ENCODE measurements at regions not wholly inside any gene's neighbourhood (a gene's known extent, or its start where the extent isn't known, plus 50 kb on each side); places are given as distances from the start of the nearest gene placed in this dataset.
A peak's percentile ranks its signal among the peaks of the same experiment; 100 is the strongest.

- in situ Hi-C loops (cut with HindIII; ENCODE audit: low sequenced_read_pairs), result no loop called here
- DNase-seq (ENCODE audit: low read depth), result peak; percentile 8
- no peak overlapping the region for H3K4me3 ChIP-seq (ENCODE audit: low read depth, low read length)
- TF ChIP-seq CTCF (IDR thresholded peaks at IDR 0.05; ENCODE audit: low read depth, low read length, missing control alignments), result no peak
Measured at GRCh38 chr2:186195696-186196095, 290.4 kb upstream of the ZC3H15 start.

DNA sequence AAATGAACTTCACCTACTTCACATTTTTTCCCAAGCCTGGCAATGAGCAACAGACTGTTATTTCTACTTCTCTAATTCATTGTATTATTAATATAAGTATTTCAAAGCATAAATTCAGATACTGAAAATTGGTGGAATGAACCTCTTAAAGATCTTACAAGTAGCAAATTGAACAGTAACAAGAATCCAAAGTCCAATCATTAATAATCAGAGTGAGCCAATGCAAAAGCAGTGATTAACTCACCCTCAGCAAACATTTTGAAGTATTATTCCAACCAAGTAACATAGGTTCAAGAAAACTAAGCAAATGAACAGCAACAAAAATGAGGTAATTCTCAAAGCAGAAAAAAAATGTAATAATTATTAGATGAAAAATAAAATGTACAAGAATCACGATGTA is 288.1 kb upstream of the ZC3H15 start:
- no peak overlapping the region for H3K4me3 ChIP-seq (ENCODE audit: low read depth, low read length)
- in situ Hi-C loops (cut with HindIII; ENCODE audit: low sequenced_read_pairs), result no loop called here
- no peak for TF ChIP-seq CTCF (IDR thresholded peaks at IDR 0.05; ENCODE audit: low read depth, low read length, missing control alignments)
- DNase-seq (ENCODE audit: low read depth), result no peak

- no peak for TF ChIP-seq CTCF (IDR thresholded peaks at IDR 0.05; ENCODE audit: low read depth, low read length, missing control alignments)
- in situ Hi-C loops (cut with HindIII; ENCODE audit: low sequenced_read_pairs), result no loop called here
- no peak overlapping the region for H3K4me3 ChIP-seq (ENCODE audit: low read depth, low read length)
- DNase-seq (ENCODE audit: low read depth), result no peak
Measured at GRCh38 chr2:186199029-186199428, 287.0 kb upstream of the ZC3H15 start.

- no peak overlapping the region for H3K4me3 ChIP-seq (ENCODE audit: low read depth, low read length)
- no peak for DNase-seq (ENCODE audit: low read depth)
- in situ Hi-C loops (cut with HindIII; ENCODE audit: low sequenced_read_pairs), result no loop called here
- TF ChIP-seq CTCF (IDR thresholded peaks at IDR 0.05; ENCODE audit: low read depth, low read length, missing control alignments), result no peak
Measured at GRCh38 chr2:186201371-186201770, 284.7 kb upstream of the ZC3H15 start.

GRCh38 chr2:186205254-186205911 is 280.7 kb upstream of the ZC3H15 start:
- no peak for DNase-seq (ENCODE audit: low read depth)
- in situ Hi-C loops (cut with HindIII; ENCODE audit: low sequenced_read_pairs), result no loop called here
- no peak overlapping the region for H3K4me3 ChIP-seq (ENCODE audit: low read depth, low read length)
- no peak for TF ChIP-seq CTCF (IDR thresholded peaks at IDR 0.05; ENCODE audit: low read depth, low read length, missing control alignments)

GRCh38 chr2:186209532-186209931 is 276.5 kb upstream of the ZC3H15 start:
- no peak overlapping the region for H3K4me3 ChIP-seq (ENCODE audit: low read depth, low read length)
- in situ Hi-C loops (cut with HindIII; ENCODE audit: low sequenced_read_pairs), result no loop called here
- DNase-seq (ENCODE audit: low read depth), result no peak
- no peak for TF ChIP-seq CTCF (IDR thresholded peaks at IDR 0.05; ENCODE audit: low read depth, low read length, missing control alignments)
